ENCODE measurements at regions not wholly inside any gene's neighbourhood (a gene's known extent, or its start where the extent isn't known, plus 50 kb on each side); places are given as distances from the start of the nearest gene placed in this dataset.

DNA sequence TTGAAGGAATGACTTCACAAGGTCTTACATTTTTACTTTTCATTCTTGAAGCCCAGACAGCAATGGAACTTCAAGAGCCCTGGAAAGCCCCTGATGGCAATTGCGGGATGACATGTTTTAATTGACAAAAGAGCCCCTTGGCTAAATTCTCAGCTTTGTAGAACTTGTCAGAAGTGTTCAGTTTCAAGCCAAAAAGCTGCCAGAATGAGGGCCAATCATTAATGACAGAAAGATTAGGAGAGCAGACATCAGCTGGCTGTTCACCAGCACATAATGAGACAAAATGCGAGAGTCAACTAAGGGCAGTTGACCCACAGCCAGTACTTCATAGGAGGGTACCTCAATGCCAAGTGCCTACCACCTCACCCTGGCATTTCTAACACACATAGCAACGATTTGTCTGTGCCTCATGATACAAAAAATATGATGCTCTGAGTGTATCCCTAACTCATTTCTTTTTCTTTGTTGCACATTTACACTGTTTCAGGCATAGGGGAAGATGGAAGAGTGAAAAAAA, 243.1 kb downstream of the MYLK4 start:
- no peaks in the 10 kb centered on the region for H3F3A ChIP-seq (ENCODE audit: insufficient read depth, low read length)
- H3K9me3 ChIP-seq (ENCODE audit: low read length), result no peaks in the 10 kb centered on the region
- no peaks in the 10 kb centered on the region for H3K36me3 ChIP-seq (ENCODE audit: insufficient read depth, low read length)
- H3K27me3 ChIP-seq (ENCODE audit: insufficient read depth, low read length), result no peaks in the 10 kb centered on the region; the same call in 1 of the 2 replicates
- no peak overlapping the region for H3K9ac ChIP-seq (ENCODE audit: low read length)
- no peaks in the 10 kb centered on the region for H3K9me2 ChIP-seq (ENCODE audit: low read depth, low read length)
- H3K4me2 ChIP-seq (ENCODE audit: low read length), result no peak overlapping the region
- H3K27ac ChIP-seq (ENCODE audit: low read depth, low read length, poor library complexity, severe bottlenecking), result no peak overlapping the region
- H4K20me1 ChIP-seq (ENCODE audit: insufficient read depth, low read length), result no peaks in the 10 kb centered on the region
- no peak overlapping the region for H2AFZ ChIP-seq (ENCODE audit: low read length)
- H3K4me3 ChIP-seq (ENCODE audit: low read depth, low read length, poor library complexity, severe bottlenecking), result no peak overlapping the region
- no peaks in the 10 kb centered on the region for H3K4me1 ChIP-seq (ENCODE audit: insufficient read depth, low read length, severe bottlenecking)
- no peaks in the 10 kb centered on the region for H3K79me2 ChIP-seq (ENCODE audit: insufficient read depth, low read length)
- no peak for TF ChIP-seq EZH2 (IDR thresholded peaks at IDR 0.05; ENCODE audit: borderline replicate concordance, low read length)
- TF ChIP-seq, protein P1, sequence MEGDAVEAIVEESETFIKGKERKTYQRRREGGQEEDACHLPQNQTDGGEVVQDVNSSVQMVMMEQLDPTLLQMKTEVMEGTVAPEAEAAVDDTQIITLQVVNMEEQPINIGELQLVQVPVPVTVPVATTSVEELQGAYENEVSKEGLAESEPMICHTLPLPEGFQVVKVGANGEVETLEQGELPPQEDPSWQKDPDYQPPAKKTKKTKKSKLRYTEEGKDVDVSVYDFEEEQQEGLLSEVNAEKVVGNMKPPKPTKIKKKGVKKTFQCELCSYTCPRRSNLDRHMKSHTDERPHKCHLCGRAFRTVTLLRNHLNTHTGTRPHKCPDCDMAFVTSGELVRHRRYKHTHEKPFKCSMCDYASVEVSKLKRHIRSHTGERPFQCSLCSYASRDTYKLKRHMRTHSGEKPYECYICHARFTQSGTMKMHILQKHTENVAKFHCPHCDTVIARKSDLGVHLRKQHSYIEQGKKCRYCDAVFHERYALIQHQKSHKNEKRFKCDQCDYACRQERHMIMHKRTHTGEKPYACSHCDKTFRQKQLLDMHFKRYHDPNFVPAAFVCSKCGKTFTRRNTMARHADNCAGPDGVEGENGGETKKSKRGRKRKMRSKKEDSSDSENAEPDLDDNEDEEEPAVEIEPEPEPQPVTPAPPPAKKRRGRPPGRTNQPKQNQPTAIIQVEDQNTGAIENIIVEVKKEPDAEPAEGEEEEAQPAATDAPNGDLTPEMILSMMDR (IDR thresholded peaks at IDR 0.05; ENCODE audit: low read length), result no peak

DNA sequence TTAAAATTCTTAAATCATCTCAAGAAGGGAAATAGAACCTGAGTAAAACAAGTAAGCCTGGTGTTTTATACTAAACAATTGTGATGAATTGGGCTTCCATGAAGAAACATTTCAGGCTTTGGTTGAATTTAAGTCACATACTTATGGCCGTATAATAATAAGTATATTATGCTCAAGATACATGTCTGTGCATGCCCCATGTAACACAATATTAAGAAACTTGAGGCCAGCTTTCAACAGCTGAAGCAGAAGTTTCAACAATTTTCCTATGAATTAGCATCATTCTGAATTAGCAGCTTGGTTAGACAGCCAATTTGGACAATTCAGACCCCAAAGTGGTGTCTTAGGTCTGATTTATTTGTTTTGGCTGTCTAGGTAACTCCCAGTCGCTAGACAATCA, 243.7 kb downstream of the MYLK4 start:
- H3K4me1 ChIP-seq (ENCODE audit: insufficient read depth, low read length, severe bottlenecking), result no peaks in the 10 kb centered on the region
- H2AFZ ChIP-seq (ENCODE audit: low read length), result no peak overlapping the region
- no peaks in the 10 kb centered on the region for H3K9me3 ChIP-seq (ENCODE audit: low read length)
- H4K20me1 ChIP-seq (ENCODE audit: insufficient read depth, low read length), result no peaks in the 10 kb centered on the region
- no peak overlapping the region for H3K27ac ChIP-seq (ENCODE audit: low read depth, low read length, poor library complexity, severe bottlenecking)
- H3K9me2 ChIP-seq (ENCODE audit: low read depth, low read length), result no peaks in the 10 kb centered on the region
- no peak overlapping the region for H3K4me2 ChIP-seq (ENCODE audit: low read length)
- no peaks in the 10 kb centered on the region for H3F3A ChIP-seq (ENCODE audit: insufficient read depth, low read length)
- TF ChIP-seq EZH2 (IDR thresholded peaks at IDR 0.05; ENCODE audit: borderline replicate concordance, low read length), result no peak
- TF ChIP-seq, protein P1 (IDR thresholded peaks at IDR 0.05; ENCODE audit: low read length), result no peak
- no peaks in the 10 kb centered on the region for H3K36me3 ChIP-seq (ENCODE audit: insufficient read depth, low read length)
- no peak overlapping the region for H3K9ac ChIP-seq (ENCODE audit: low read length)
- H3K4me3 ChIP-seq (ENCODE audit: low read depth, low read length, poor library complexity, severe bottlenecking), result no peak overlapping the region
- no peaks in the 10 kb centered on the region; the same call in 1 of the 2 replicates for H3K27me3 ChIP-seq (ENCODE audit: insufficient read depth, low read length)
- no peaks in the 10 kb centered on the region for H3K79me2 ChIP-seq (ENCODE audit: insufficient read depth, low read length)

GRCh38 chr6:2505624-2506023, 245.1 kb downstream of the MYLK4 start:
- Histone ChIP-seq H3K4me3 (ENCODE audit: low read depth, low read length, poor library complexity, severe bottlenecking) (no peak overlapping the region), H3K79me2 (ENCODE audit: insufficient read depth, low read length) (no peaks in the 10 kb centered on the region), H3K36me3 (ENCODE audit: insufficient read depth, low read length) (no peaks in the 10 kb centered on the region), H3K9me2 (ENCODE audit: low read depth, low read length) (no peaks in the 10 kb centered on the region), H3K9ac (ENCODE audit: low read length) (no peak overlapping the region), H3F3A (ENCODE audit: insufficient read depth, low read length) (no peaks in the 10 kb centered on the region), H3K4me1 (ENCODE audit: insufficient read depth, low read length, severe bottlenecking) (no peaks in the 10 kb centered on the region), H4K20me1 (ENCODE audit: insufficient read depth, low read length) (no peaks in the 10 kb centered on the region), H3K4me2 (ENCODE audit: low read length) (no peak overlapping the region), H2AFZ (ENCODE audit: low read length) (no peak overlapping the region), H3K27ac (ENCODE audit: low read depth, low read length, poor library complexity, severe bottlenecking) (no peak overlapping the region), H3K9me3 (ENCODE audit: low read length) (no peaks in the 10 kb centered on the region), H3K27me3 (ENCODE audit: insufficient read depth, low read length) (no peaks in the 10 kb centered on the region; the same call in 1 of the 2 replicates)
- TF ChIP-seq, protein P1 (IDR thresholded peaks at IDR 0.05; ENCODE audit: low read length), result peak; percentile 63
- TF ChIP-seq EZH2 (IDR thresholded peaks at IDR 0.05; ENCODE audit: borderline replicate concordance, low read length), result no peak

Measured in OCI-LY1 (cell line).